ENCODE measurements at regions not wholly inside any gene's neighbourhood (a gene's known extent, or its start where the extent isn't known, plus 50 kb on each side); places are given as distances from the start of the nearest gene placed in this dataset.

DNA sequence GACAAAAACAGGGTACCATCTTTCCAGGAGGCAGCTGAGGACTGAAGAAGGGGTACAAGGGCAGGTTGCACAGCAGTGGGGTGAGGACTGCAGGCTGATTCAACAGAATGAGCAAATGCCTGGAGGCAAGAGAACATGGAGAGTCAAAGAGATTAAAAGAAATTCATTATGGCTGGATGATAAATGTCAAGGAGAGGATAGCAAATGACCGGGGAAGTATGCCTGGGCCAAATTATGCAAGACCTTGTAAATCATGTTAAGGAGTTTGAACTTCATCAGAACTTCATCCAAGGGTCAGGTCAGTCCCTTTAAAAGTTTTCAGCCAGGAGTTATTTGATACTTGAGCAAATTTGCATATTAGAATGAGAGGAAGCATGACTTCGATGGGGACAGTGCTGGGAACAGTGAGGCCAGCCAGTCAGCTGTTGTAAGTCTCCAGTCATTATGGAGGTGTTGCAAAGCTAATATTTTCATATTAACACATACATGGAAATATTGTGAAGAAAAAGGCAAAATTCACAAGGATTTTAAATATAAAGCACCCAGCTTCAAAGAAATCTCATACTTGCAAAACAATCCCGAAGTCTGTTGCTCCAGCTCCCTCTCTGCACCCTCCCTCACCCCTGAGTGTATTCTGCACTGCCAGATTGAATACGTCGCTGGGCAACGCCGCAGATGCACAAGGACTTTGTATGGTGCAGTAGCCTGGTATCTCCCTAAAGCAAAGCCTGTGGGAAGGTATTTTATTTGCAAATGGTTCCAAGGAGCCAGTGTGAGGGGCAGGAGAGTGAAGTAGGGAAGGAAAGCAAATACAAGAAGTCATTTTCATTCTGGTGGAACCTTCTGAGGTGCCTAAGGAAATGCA lies 509.8 kb upstream of the TLE4 start:
- Histone ChIP-seq H3K36me3 (no peaks in the 10 kb centered on the region), H3K9me3 (ENCODE audit: low read depth) (no peaks in the 10 kb centered on the region), H3K27ac (no peak overlapping the region), H3K4me1 (ENCODE audit: low read depth) (no peaks in the 10 kb centered on the region), H3K4me3 (no peak overlapping the region), H3K27me3 (no peaks in the 10 kb centered on the region)
- DNase-seq (ENCODE audit: low read depth in 1 of 2, low spot score in 1 of 2) = no peak
- TF ChIP-seq CTCF (IDR thresholded peaks at IDR 0.05; ENCODE audit: low read depth, low read length) = no peak

GRCh38 chr9:79073201-79073600 lies 498.6 kb upstream of the TLE4 start:
- no peak for DNase-seq (ENCODE audit: low read depth in 1 of 2, low spot score in 1 of 2)
- no peaks in the 10 kb centered on the region for H3K9me3 ChIP-seq (ENCODE audit: low read depth)
- no peaks in the 10 kb centered on the region for H3K27me3 ChIP-seq
- no peak for TF ChIP-seq CTCF (IDR thresholded peaks at IDR 0.05; ENCODE audit: low read depth, low read length)
- H3K4me3 ChIP-seq = no peak overlapping the region
- H3K27ac ChIP-seq = no peak overlapping the region
- no peaks in the 10 kb centered on the region for H3K36me3 ChIP-seq
- H3K4me1 ChIP-seq (ENCODE audit: low read depth) = no peaks in the 10 kb centered on the region

GRCh38 chr9:79080536-79080935 lies 491.2 kb upstream of the TLE4 start:
- no peak for TF ChIP-seq CTCF (IDR thresholded peaks at IDR 0.05; ENCODE audit: low read depth, low read length)
- no peaks in the 10 kb centered on the region for H3K4me1 ChIP-seq (ENCODE audit: low read depth)
- no peaks in the 10 kb centered on the region for H3K9me3 ChIP-seq (ENCODE audit: low read depth)
- H3K27me3 ChIP-seq = no peaks in the 10 kb centered on the region
- no peak for DNase-seq (ENCODE audit: low read depth in 1 of 2, low spot score in 1 of 2)
- H3K36me3 ChIP-seq = no peaks in the 10 kb centered on the region
- H3K27ac ChIP-seq = no peak overlapping the region
- H3K4me3 ChIP-seq = no peak overlapping the region

- no peaks in the 10 kb centered on the region for H3K27me3 ChIP-seq
- DNase-seq (ENCODE audit: low read depth in 1 of 2, low spot score in 1 of 2) = no peak
- H3K4me3 ChIP-seq = no peak overlapping the region
- no peak for TF ChIP-seq CTCF (IDR thresholded peaks at IDR 0.05; ENCODE audit: low read depth, low read length)
- H3K27ac ChIP-seq = no peak overlapping the region
- no peaks in the 10 kb centered on the region for H3K36me3 ChIP-seq
- no peaks in the 10 kb centered on the region for H3K9me3 ChIP-seq (ENCODE audit: low read depth)
- no peaks in the 10 kb centered on the region for H3K4me1 ChIP-seq (ENCODE audit: low read depth)
These were observed 488.1 kb upstream of the TLE4 start for GRCh38 chr9:79083621-79084020.

DNA sequence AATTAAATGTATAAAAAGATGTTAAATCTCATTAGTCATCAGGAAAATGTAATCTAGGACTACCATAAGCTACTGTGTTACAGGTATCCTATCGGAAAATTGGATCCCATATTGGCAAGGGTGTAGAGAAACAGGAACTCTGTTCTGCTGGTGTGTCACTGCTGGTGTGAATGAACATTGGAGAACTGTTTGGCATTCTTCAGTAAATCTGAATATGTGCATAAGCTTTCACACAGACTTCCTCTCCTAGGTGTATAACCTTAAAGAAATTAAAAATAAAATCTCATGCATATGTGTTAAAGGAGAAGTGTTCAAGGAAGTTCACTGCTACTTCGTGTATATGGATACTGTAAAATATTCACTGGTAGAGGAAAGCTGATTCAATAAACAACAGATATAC lies 484.6 kb upstream of the TLE4 start:
- H3K36me3 ChIP-seq = no peaks in the 10 kb centered on the region
- no peaks in the 10 kb centered on the region for H3K27me3 ChIP-seq
- no peaks in the 10 kb centered on the region for H3K4me1 ChIP-seq (ENCODE audit: low read depth)
- no peak overlapping the region for H3K27ac ChIP-seq
- H3K9me3 ChIP-seq (ENCODE audit: low read depth) = no peaks in the 10 kb centered on the region
- no peak for TF ChIP-seq CTCF (IDR thresholded peaks at IDR 0.05; ENCODE audit: low read depth, low read length)
- DNase-seq (ENCODE audit: low read depth in 1 of 2, low spot score in 1 of 2) = no peak
- H3K4me3 ChIP-seq = no peak overlapping the region
